Panc1 (cell line): ENCODE measurements at regions not wholly inside any gene's neighbourhood (a gene's known extent, or its start where the extent isn't known, plus 50 kb on each side); places are given as distances from the start of the nearest gene placed in this dataset.

ENCODE experiments used
- ATAC-seq: fragments of 200-7000 bp; cut with Tn5 transposase; 2 replicates; pipeline ENCODE4 v1.9.1; 2020; ENCODE audit warnings: mild to moderate bottlenecking, moderate library complexity
- BruUV-seq: library from RNA; stranded (reverse); fragments of 400-500 nt; replicated peaks from 2 replicates; lab custom pipeline; 2021; lab: Mats Ljungman, UMichigan
- CTCF ChIA-PET: fragments of 300-600 bp; sonication (Branson Sonifier 250); formaldehyde crosslinking; loops from one replicate; lab custom pipeline; 2022; ENCODE audit warnings: antibody characterized with exemption; lab: Charles Lee
- POLR2A ChIA-PET: fragments of 300-600 bp; sonication (Branson Sonifier 250); formaldehyde crosslinking; loops from one replicate; lab custom pipeline; 2022; ENCODE audit warnings: antibody characterized with exemption; lab: Charles Lee
- DNase-seq: peaks from one replicate; pipeline ENCODE4 v3.0.0-alpha.2; 2010; ENCODE audit warnings: low read depth, low spot score
- H3K27ac ChIP-seq: 2 replicates; pipeline ENCODE4 v1.5.1; 2011; ENCODE audit warnings: mild to moderate bottlenecking, low read length, inconsistent platforms
- H3K27me3 ChIP-seq: fragments of 200-500 bp; sonication (Bioruptor generic); 2 replicates; pipeline ENCODE4 v1.6.0; 2014; ENCODE audit warnings: low read length, inconsistent platforms; ENCODE audit not compliant: control insufficient read depth, insufficient read depth
- H3K36me3 ChIP-seq: fragments of 200-500 bp; sonication (Bioruptor generic); 2 replicates; pipeline ENCODE4 v1.5.1; 2014; ENCODE audit warnings: inconsistent platforms, mild to moderate bottlenecking, low read length, moderate library complexity; ENCODE audit not compliant: control insufficient read depth, insufficient read depth
- H3K4me1 ChIP-seq: 2 replicates; pipeline ENCODE4 v1.5.1; 2011; ENCODE audit warnings: inconsistent platforms, mild to moderate bottlenecking, low read length, moderate library complexity; ENCODE audit not compliant: control insufficient read depth, insufficient read depth
- H3K4me3 ChIP-seq, 2 experiments: 2 replicates each; pipeline ENCODE4 v1.5.1; 2011 to 2012; ENCODE audit warnings: low read depth in 2 of 2, low read length in 2 of 2, mild to moderate bottlenecking in 2 of 2, inconsistent platforms in 1 of 2, moderate library complexity in 1 of 2
- H3K9me3 ChIP-seq: fragments of 200-500 bp; sonication (Bioruptor generic); 2 replicates; pipeline ENCODE4 v1.5.1; 2014; ENCODE audit warnings: low read depth, mild to moderate bottlenecking, inconsistent platforms, low read length, moderate library complexity; ENCODE audit not compliant: control insufficient read depth, insufficient read depth
- CTCF ChIP-seq: fragments of 450-650 bp; IDR thresholded peaks from 2 replicates; pipeline ENCODE4 v1.5.1; 2017; ENCODE audit warnings: mild to moderate bottlenecking
- POLR2AphosphoS5 ChIP-seq: IDR thresholded peaks from 2 replicates; pipeline ENCODE4 v1.6.1; 2012; ENCODE audit warnings: mild to moderate bottlenecking, low read depth, low read length, moderate library complexity
- REST ChIP-seq, 2 experiments: IDR thresholded peaks; 2 replicates each; pipeline ENCODE4 v1.6.1; 2011 to 2012; ENCODE audit warnings: low read depth in 2 of 2, control low read depth in 1 of 2, low read length in 1 of 2, mild to moderate bottlenecking in 1 of 2, moderate library complexity in 1 of 2; ENCODE audit not compliant: insufficient read depth in 1 of 2
- SIN3A ChIP-seq: IDR thresholded peaks from 2 replicates; pipeline ENCODE4 v1.6.1; 2012; ENCODE audit warnings: low read depth, mild to moderate bottlenecking, low read length, moderate library complexity, borderline replicate concordance; ENCODE audit not compliant: insufficient read depth
- TCF7L2 ChIP-seq: IDR thresholded peaks from 2 replicates; pipeline ENCODE4 v1.6.1; 2011; ENCODE audit warnings: mild to moderate bottlenecking, low read depth, low read length, inconsistent platforms
- in situ Hi-C: cut with HindIII; loops from 2 replicates; pipeline ENCODE4 v1.10.0; 2016; ENCODE audit warnings: low sequenced_read_pairs, low pct_unique_long_range_greater_than_20kb
- intact Hi-C: fragments of 100-400 bp; cut with micrococcal nuclease; formaldehyde crosslinking; loops from one replicate; pipeline ENCODE4 v1.10.0; 2022; ENCODE audit not compliant: unreplicated experiment

DNA sequence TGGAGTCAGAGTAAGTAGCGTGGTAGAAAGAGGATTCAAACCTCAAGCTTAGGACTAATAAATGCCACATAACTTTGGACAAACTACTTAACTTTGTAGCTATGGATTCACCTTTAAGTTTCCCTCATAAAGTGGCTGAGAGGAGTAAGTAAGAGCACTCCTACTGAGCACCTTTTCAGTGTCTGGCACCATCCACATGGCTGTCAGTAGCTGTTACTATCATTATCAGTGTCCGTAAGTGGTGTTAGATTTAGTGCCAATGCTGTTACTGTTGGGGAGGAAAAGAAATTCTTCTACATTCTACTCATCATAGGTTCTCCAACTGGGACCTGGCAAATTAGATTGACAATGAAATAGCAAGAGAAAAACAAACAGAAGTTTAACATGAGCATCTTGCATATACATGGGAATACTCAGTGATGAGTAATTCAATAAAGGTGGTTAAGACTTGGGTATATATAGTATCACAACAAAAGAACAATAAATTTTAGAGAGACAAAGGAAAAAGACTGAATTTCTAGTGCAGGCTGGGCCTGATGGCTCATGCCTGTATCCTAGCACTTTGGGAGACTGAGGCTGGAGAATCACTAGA, 165.6 kb upstream of the NBEA start:
- H3K4me3 ChIP-seq = no peak overlapping the region
- BruUV-seq = no TSS peak
- intact Hi-C loops = no loop called here
- no peaks in the 10 kb centered on the region for H3K27me3 ChIP-seq
- no peaks in the 10 kb centered on the region for H3K4me1 ChIP-seq
- H3K9me3 ChIP-seq = no peaks in the 10 kb centered on the region
- H3K36me3 ChIP-seq = no peaks in the 10 kb centered on the region
- ChIA-PET POLR2A (no interaction called here), CTCF (no interaction called here)
- TF ChIP-seq SIN3A (no peak), TCF7L2 (no peak), POLR2AphosphoS5 (no peak), REST (IDR thresholded peaks at IDR 0.05; ENCODE audit: insufficient read depth in 1 of 2, low read depth in 2 of 2, low read length in 1 of 2) (no peak), CTCF (no peak)
- H3K27ac ChIP-seq = no peak overlapping the region
- in situ Hi-C loops = no loop called here
- DNase-seq = no peak
- ATAC-seq = no peak

- Histone ChIP-seq H3K9me3 (no peaks in the 10 kb centered on the region), H3K36me3 (no peaks in the 10 kb centered on the region), H3K27ac (no peak overlapping the region), H3K27me3 (no peaks in the 10 kb centered on the region), H3K4me3 (no peak overlapping the region), H3K4me1 (no peaks in the 10 kb centered on the region)
- BruUV-seq = no TSS peak
- ATAC-seq = no peak
- POLR2A ChIA-PET = no interaction called here
- intact Hi-C loops = no loop called here
- TF ChIP-seq TCF7L2 = no peak
- no peak for TF ChIP-seq POLR2AphosphoS5
- no peak for TF ChIP-seq REST (IDR thresholded peaks at IDR 0.05; ENCODE audit: insufficient read depth in 1 of 2, low read depth in 2 of 2, low read length in 1 of 2)
- no peak for TF ChIP-seq SIN3A
- no peak for TF ChIP-seq CTCF
- no peak for DNase-seq
- CTCF ChIA-PET = no interaction called here
- in situ Hi-C loops = no loop called here
Observed at GRCh38 chr13:34777089-34777913, 164.8 kb upstream of the NBEA start.
